MM.1S (cell line): ENCODE measurements at regions not wholly inside any gene's neighbourhood (a gene's known extent, or its start where the extent isn't known, plus 50 kb on each side); places are given as distances from the start of the nearest gene placed in this dataset.

Experiments used
- EZH2 ChIP-seq: fragments of 300-600 bp; sonication (generic); optimal IDR thresholded peaks from 2 replicates; pipeline ENCODE3; 2017; ENCODE audit warnings: low read depth, mild to moderate bottlenecking, antibody characterized with exemption, low read length, mixed read lengths
- EZH2phosphoT487 ChIP-seq: fragments of 300-600 bp; sonication (generic); IDR thresholded peaks from 2 replicates; pipeline ENCODE4 v1.6.1; 2018; ENCODE audit warnings: antibody characterized with exemption, low read length
- TF ChIP-seq, protein P1 (sequence below): fragments of 300-600 bp; sonication (generic); IDR thresholded peaks from 2 replicates; pipeline ENCODE4 v1.5.1; 2016; ENCODE audit warnings: antibody characterized with exemption, low read length, mixed read lengths

GRCh38 chr1:219991511-219991810 lies 54.8 kb downstream of the EPRS1 start:
- TF ChIP-seq, protein P1, sequence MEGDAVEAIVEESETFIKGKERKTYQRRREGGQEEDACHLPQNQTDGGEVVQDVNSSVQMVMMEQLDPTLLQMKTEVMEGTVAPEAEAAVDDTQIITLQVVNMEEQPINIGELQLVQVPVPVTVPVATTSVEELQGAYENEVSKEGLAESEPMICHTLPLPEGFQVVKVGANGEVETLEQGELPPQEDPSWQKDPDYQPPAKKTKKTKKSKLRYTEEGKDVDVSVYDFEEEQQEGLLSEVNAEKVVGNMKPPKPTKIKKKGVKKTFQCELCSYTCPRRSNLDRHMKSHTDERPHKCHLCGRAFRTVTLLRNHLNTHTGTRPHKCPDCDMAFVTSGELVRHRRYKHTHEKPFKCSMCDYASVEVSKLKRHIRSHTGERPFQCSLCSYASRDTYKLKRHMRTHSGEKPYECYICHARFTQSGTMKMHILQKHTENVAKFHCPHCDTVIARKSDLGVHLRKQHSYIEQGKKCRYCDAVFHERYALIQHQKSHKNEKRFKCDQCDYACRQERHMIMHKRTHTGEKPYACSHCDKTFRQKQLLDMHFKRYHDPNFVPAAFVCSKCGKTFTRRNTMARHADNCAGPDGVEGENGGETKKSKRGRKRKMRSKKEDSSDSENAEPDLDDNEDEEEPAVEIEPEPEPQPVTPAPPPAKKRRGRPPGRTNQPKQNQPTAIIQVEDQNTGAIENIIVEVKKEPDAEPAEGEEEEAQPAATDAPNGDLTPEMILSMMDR: no peak
- no peak for TF ChIP-seq EZH2phosphoT487
- TF ChIP-seq EZH2: no peak
